PC-9 (cell line): ENCODE measurements at regions not wholly inside any gene's neighbourhood (a gene's known extent, or its start where the extent isn't known, plus 50 kb on each side); places are given as distances from the start of the nearest gene placed in this dataset.

ENCODE experiments used
- BruUV-seq: library from RNA; stranded (reverse); fragments of 400-500 nt; replicated peaks from 2 replicates; lab custom pipeline; 2021; lab: Mats Ljungman, UMichigan
- CTCF ChIA-PET: fragments of 300-600 bp; sonication (Branson Sonifier 250); formaldehyde crosslinking; loops from one replicate; lab custom pipeline; 2022; ENCODE audit warnings: antibody characterized with exemption; lab: Charles Lee
- POLR2A ChIA-PET: fragments of 300-600 bp; sonication (Branson Sonifier 250); formaldehyde crosslinking; loops from one replicate; lab custom pipeline; 2022; ENCODE audit warnings: antibody characterized with exemption; ENCODE audit not compliant: unreplicated experiment; lab: Charles Lee
- DNase-seq, 2 experiments: peaks; one replicate each; pipeline versions ENCODE4 v3.0.0 to v3.0.0-alpha.2; 2015 to 2022; ENCODE audit warnings: mixed read lengths in 1 of 2
- H2AFZ ChIP-seq: fragments of 200-600 bp; sonication (generic); 2 replicates; pipeline ENCODE4 v1.8.1; 2017; ENCODE audit warnings: antibody characterized with exemption
- H3F3A ChIP-seq: fragments of 200-600 bp; sonication (generic); 2 replicates; pipeline ENCODE4 v1.8.1; 2017; ENCODE audit warnings: antibody characterized with exemption, mild to moderate bottlenecking, low read depth; ENCODE audit not compliant: insufficient read depth
- H3K27ac ChIP-seq: fragments of 200-600 bp; sonication (generic); 2 replicates; pipeline ENCODE4 v1.6.1; 2016; ENCODE audit warnings: mixed run types
- H3K27me3 ChIP-seq: fragments of 200-600 bp; sonication (generic); 2 replicates; pipeline ENCODE4 v1.6.1; 2016; ENCODE audit warnings: low read depth, mixed run types; ENCODE audit not compliant: insufficient read depth
- H3K36me3 ChIP-seq: fragments of 200-600 bp; sonication (generic); 2 replicates; pipeline ENCODE4 v1.6.1; 2016; ENCODE audit warnings: low read depth, mixed run types
- H3K4me1 ChIP-seq: fragments of 200-600 bp; sonication (generic); replicated peaks from 2 replicates; pipeline ENCODE4 v1.6.1; 2016; ENCODE audit warnings: mixed run types; ENCODE audit not compliant: insufficient read depth
- H3K4me2 ChIP-seq: fragments of 200-600 bp; sonication (generic); 2 replicates; pipeline ENCODE4 v1.6.1; 2017; ENCODE audit warnings: mixed run types
- H3K4me3 ChIP-seq: fragments of 200-600 bp; sonication (generic); 2 replicates; pipeline ENCODE4 v1.6.1; 2016; ENCODE audit warnings: mixed run types
- H3K79me2 ChIP-seq: fragments of 200-600 bp; sonication (generic); 2 replicates; pipeline ENCODE4 v1.6.1; 2017; ENCODE audit warnings: low read depth, mixed run types
- H3K9me2 ChIP-seq: fragments of 200-600 bp; sonication (generic); 2 replicates; pipeline ENCODE4 v1.8.1; 2017; ENCODE audit warnings: mild to moderate bottlenecking; ENCODE audit not compliant: insufficient read depth
- H3K9me3 ChIP-seq: fragments of 200-600 bp; sonication (generic); 2 replicates; pipeline ENCODE4 v1.8.1; 2016; ENCODE audit warnings: low read depth; ENCODE audit not compliant: insufficient read depth
- H4K20me1 ChIP-seq: fragments of 200-600 bp; sonication (generic); 2 replicates; pipeline ENCODE4 v1.8.1; 2017; ENCODE audit not compliant: insufficient read depth
- CTCF ChIP-seq: fragments of 200-600 bp; sonication (generic); conservative IDR thresholded peaks from 2 replicates; pipeline ENCODE4 v1.6.1; 2017; ENCODE audit warnings: mixed run types, antibody characterized with exemption, mild to moderate bottlenecking, moderate library complexity
- EZH2 ChIP-seq: fragments of 200-600 bp; sonication (generic); IDR thresholded peaks from 2 replicates; pipeline ENCODE4 v1.8.0; 2017; ENCODE audit warnings: antibody characterized with exemption, low read depth
- intact Hi-C: fragments of 100-400 bp; cut with micrococcal nuclease; formaldehyde crosslinking; loops from one replicate; pipeline ENCODE4 v1.10.0; 2022; ENCODE audit not compliant: unreplicated experiment

- Histone ChIP-seq H3K4me1 (no peaks in the 10 kb centered on the region), H4K20me1 (no peaks in the 10 kb centered on the region), H3K4me3 (no peak overlapping the region), H3K9me3 (no peaks in the 10 kb centered on the region), H3K4me2 (no peak overlapping the region), H3K9me2 (no peaks in the 10 kb centered on the region), H3K27ac (no peak overlapping the region), H3F3A (no peaks in the 10 kb centered on the region), H3K27me3 (no peaks in the 10 kb centered on the region), H3K36me3 (no peaks in the 10 kb centered on the region), H2AFZ (no peak overlapping the region), H3K79me2 (no peaks in the 10 kb centered on the region)
- TF ChIP-seq CTCF: no peak
- TF ChIP-seq EZH2: no peak
- BruUV-seq: no TSS peak
- ChIA-PET POLR2A (no interaction called here), CTCF (no interaction called here)
- intact Hi-C loops: no loop called here
- DNase-seq: no peak
These were observed 253.9 kb upstream of the RGMB start for GRCh38 chr5:98519571-98519970.

- BruUV-seq: no TSS peak
- Histone ChIP-seq H3K27me3 (no peaks in the 10 kb centered on the region), H2AFZ (no peak overlapping the region), H3K4me2 (no peak overlapping the region), H4K20me1 (no peaks in the 10 kb centered on the region), H3K4me1 (no peaks in the 10 kb centered on the region), H3K79me2 (no peaks in the 10 kb centered on the region), H3K9me2 (no peaks in the 10 kb centered on the region), H3K9me3 (no peaks in the 10 kb centered on the region), H3K36me3 (no peaks in the 10 kb centered on the region), H3K4me3 (no peak overlapping the region), H3F3A (no peaks in the 10 kb centered on the region), H3K27ac (no peak overlapping the region)
- ChIA-PET POLR2A (no interaction called here), CTCF (no interaction called here)
- TF ChIP-seq EZH2 (no peak), CTCF (no peak)
- DNase-seq: no peak
- intact Hi-C loops: no loop called here
These were observed 251.6 kb upstream of the RGMB start for GRCh38 chr5:98521821-98522220.

GRCh38 chr5:98524773-98525172 lies 248.7 kb upstream of the RGMB start:
- H3K9me2 ChIP-seq: no peaks in the 10 kb centered on the region
- no peaks in the 10 kb centered on the region for H4K20me1 ChIP-seq
- no peaks in the 10 kb centered on the region for H3K27me3 ChIP-seq
- no peaks in the 10 kb centered on the region for H3K4me1 ChIP-seq
- no peak for TF ChIP-seq CTCF
- no peak for TF ChIP-seq EZH2
- no peak for DNase-seq
- intact Hi-C loops: no loop called here
- no peak overlapping the region for H2AFZ ChIP-seq
- H3K27ac ChIP-seq: no peak overlapping the region
- no TSS peak for BruUV-seq
- no peaks in the 10 kb centered on the region for H3K79me2 ChIP-seq
- H3K4me3 ChIP-seq: no peak overlapping the region
- CTCF ChIA-PET: no interaction called here
- H3F3A ChIP-seq: no peaks in the 10 kb centered on the region
- H3K36me3 ChIP-seq: no peaks in the 10 kb centered on the region
- no peaks in the 10 kb centered on the region for H3K9me3 ChIP-seq
- H3K4me2 ChIP-seq: no peak overlapping the region
- POLR2A ChIA-PET: no interaction called here
